Ishikawa (cell line): ENCODE measurements at regions not wholly inside any gene's neighbourhood (a gene's known extent, or its start where the extent isn't known, plus 50 kb on each side); places are given as distances from the start of the nearest gene placed in this dataset.

Experiments used
- CREB1 ChIP-seq: IDR thresholded peaks from 2 replicates; pipeline ENCODE4 v1.6.1; 2012; ENCODE audit warnings: low read depth
- EP300 ChIP-seq: IDR thresholded peaks from 2 replicates; pipeline ENCODE4 v1.6.1; 2012; ENCODE audit warnings: borderline replicate concordance
- FOXM1 ChIP-seq: IDR thresholded peaks from 2 replicates; pipeline ENCODE4 v1.6.1; 2012; ENCODE audit warnings: low read depth, borderline replicate concordance
- MAX ChIP-seq: IDR thresholded peaks from 2 replicates; pipeline ENCODE4 v1.6.1; 2012
- RAD21 ChIP-seq: IDR thresholded peaks from 2 replicates; pipeline ENCODE4 v1.6.1; 2012; ENCODE audit warnings: low read depth
- REST ChIP-seq: IDR thresholded peaks from 2 replicates; pipeline ENCODE4 v1.6.1; 2012; ENCODE audit warnings: low read depth, mild to moderate bottlenecking
- TCF12 ChIP-seq: IDR thresholded peaks from 2 replicates; pipeline ENCODE4 v1.6.1; 2012; ENCODE audit warnings: low read depth
- YY1 ChIP-seq: IDR thresholded peaks from 2 replicates; pipeline ENCODE4 v1.6.1; 2012; ENCODE audit warnings: low read depth

- TF ChIP-seq YY1 (no peak), MAX (no peak), RAD21 (no peak), EP300 (no peak), CREB1 (no peak), FOXM1 (no peak), TCF12 (no peak), REST (no peak)
Measured at GRCh38 chr6:126792340-126793085, 326.0 kb upstream of the RSPO3 start.
